Prostate gland (tissue), 2 donors: ENCODE measurements at regions not wholly inside any gene's neighbourhood (a gene's known extent, or its start where the extent isn't known, plus 50 kb on each side); places are given as distances from the start of the nearest gene placed in this dataset.

Experiments used
- CTCF ChIP-seq, 4 experiments: fragments of 200-600 bp in 2 of 4; fragments of 450-650 bp in 2 of 4; sonication (generic) in 2 of 4; IDR thresholded peaks; 1 replicate in 3 of 4; 2 replicates in 1 of 4; pipeline ENCODE4 v1.5.1; 2016 to 2019; ENCODE audit warnings: antibody characterized with exemption in 4 of 4, mild to moderate bottlenecking in 2 of 4, moderate library complexity in 2 of 4
- POLR2A ChIP-seq: fragments of 450-650 bp; IDR thresholded peaks from one replicate; pipeline ENCODE4 v1.6.1; 2016; ENCODE audit warnings: antibody characterized with exemption, mild to moderate bottlenecking

DNA sequence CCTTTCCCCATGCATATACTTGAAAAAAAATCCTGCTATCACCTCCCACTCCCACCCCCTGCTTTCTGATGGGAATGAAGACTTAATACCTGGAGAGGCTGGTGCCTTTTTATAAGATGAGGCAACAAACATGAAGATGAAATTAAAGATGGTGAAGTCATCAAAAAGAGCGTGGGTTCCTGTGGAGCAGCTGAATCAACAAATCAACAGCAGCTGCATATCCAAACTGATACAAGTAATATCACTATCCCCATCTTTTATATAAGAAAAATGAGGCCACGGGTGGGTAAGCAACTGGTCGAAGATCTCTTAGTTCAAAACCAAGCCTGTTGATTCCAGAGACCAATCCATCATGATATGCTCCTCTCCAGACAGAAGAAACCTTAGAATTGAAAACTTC is 268.5 kb downstream of the ENC1 start:
- TF ChIP-seq CTCF (IDR thresholded peaks at IDR 0.05), result no peak
- no peak for TF ChIP-seq POLR2A
